NCI-H146 treated with DMSO at 0.1 percent for 48 hours (cell line): ENCODE measurements at regions not wholly inside any gene's neighbourhood (a gene's known extent, or its start where the extent isn't known, plus 50 kb on each side); places are given as distances from the start of the nearest gene placed in this dataset.

Experiments
- DNase-seq: peaks from one replicate; lab custom pipeline; 2025; ENCODE audit not compliant: unreplicated experiment; lab: John Stamatoyannopoulos, UW

GRCh38 chr2:763766-764525, 86.7 kb upstream of the TMEM18 start:
- no peak for DNase-seq

- no peak for DNase-seq
Measured at GRCh38 chr2:762646-763045, 85.4 kb upstream of the TMEM18 start.

GRCh38 chr2:761384-761783, 84.2 kb upstream of the TMEM18 start:
- no peak for DNase-seq

- no peak for DNase-seq
Measured at GRCh38 chr2:760001-760400, 82.8 kb upstream of the TMEM18 start.

GRCh38 chr2:758073-758820, 81.0 kb upstream of the TMEM18 start:
- DNase-seq = no peak

- no peak for DNase-seq
Measured at GRCh38 chr2:753123-753522, 75.9 kb upstream of the TMEM18 start.

- no peak for DNase-seq
Measured at GRCh38 chr2:751474-751873, 74.3 kb upstream of the TMEM18 start.

- no peak for DNase-seq
Measured at GRCh38 chr2:750628-751027, 73.4 kb upstream of the TMEM18 start.

- no peak for DNase-seq
Measured at GRCh38 chr2:747762-748351, 70.7 kb upstream of the TMEM18 start.

GRCh38 chr2:746697-747096, 69.5 kb upstream of the TMEM18 start:
- no peak for DNase-seq

- DNase-seq = no peak
Measured at GRCh38 chr2:744088-744487, 66.9 kb upstream of the TMEM18 start.

GRCh38 chr2:742221-742620, 65.0 kb upstream of the TMEM18 start:
- no peak for DNase-seq

- no peak for DNase-seq
Measured at GRCh38 chr2:741195-741496, 63.9 kb upstream of the TMEM18 start.

- DNase-seq = peak; percentile 77
Measured at GRCh38 chr2:740322-741194, 63.4 kb upstream of the TMEM18 start.

GRCh38 chr2:739864-740321, 62.7 kb upstream of the TMEM18 start:
- peak; percentile 46 for DNase-seq

- DNase-seq = no peak
Measured at GRCh38 chr2:736939-737338, 59.7 kb upstream of the TMEM18 start.

GRCh38 chr2:735670-736218, 58.5 kb upstream of the TMEM18 start:
- no peak for DNase-seq

GRCh38 chr2:734496-734895, 57.3 kb upstream of the TMEM18 start:
- DNase-seq = no peak

GRCh38 chr2:733495-733894, 56.3 kb upstream of the TMEM18 start:
- DNase-seq = no peak

GRCh38 chr2:733001-733400, 55.8 kb upstream of the TMEM18 start:
- DNase-seq = no peak

GRCh38 chr2:731711-732110, 54.5 kb upstream of the TMEM18 start:
- no peak for DNase-seq
